IMR-90 (cell line): ENCODE measurements at regions not wholly inside any gene's neighbourhood (a gene's known extent, or its start where the extent isn't known, plus 50 kb on each side); places are given as distances from the start of the nearest gene placed in this dataset.

ENCODE experiments used
- ATAC-seq: fragments of 200-7000 bp; cut with Tn5 transposase; 2 replicates; pipeline ENCODE4 v1.9.1; 2020; ENCODE audit warnings: low read depth, mild to moderate bottlenecking, moderate library complexity
- BruUV-seq: library from RNA; stranded (reverse); fragments of 400-500 nt; replicated peaks from 2 replicates; lab custom pipeline; 2021; lab: Mats Ljungman, UMichigan
- CTCF ChIA-PET: fragments of 300-600 bp; formaldehyde crosslinking; extraction: SDS; loops from one replicate; lab custom pipeline; 2021; ENCODE audit warnings: antibody characterized with exemption; lab: Yijun Ruan, JAX
- POLR2A ChIA-PET: fragments of 300-600 bp; sonication (Branson Sonifier 250); formaldehyde crosslinking; loops from one replicate; lab custom pipeline; 2022; ENCODE audit warnings: antibody characterized with exemption; ENCODE audit not compliant: unreplicated experiment; lab: Charles Lee
- DNase-seq: peaks from one replicate; pipeline ENCODE4 v3.0.0; 2013
- H2AFZ ChIP-seq: replicated peaks from 2 replicates; pipeline ENCODE3; 2013; ENCODE audit warnings: low read length, mild to moderate bottlenecking; ENCODE audit not compliant: poor library complexity
- H2AK5ac ChIP-seq: 2 replicates; pipeline ENCODE4 v1.6.1; 2013; ENCODE audit warnings: low read depth, low read length, inconsistent platforms
- H2AK9ac ChIP-seq: replicated peaks from 2 replicates; pipeline ENCODE3; 2013; ENCODE audit warnings: mild to moderate bottlenecking, low read depth, low read length, moderate library complexity; ENCODE audit not compliant: poor library complexity
- H2BK120ac ChIP-seq: 2 replicates; pipeline ENCODE4 v1.6.1; 2013; ENCODE audit warnings: low read depth, low read length, inconsistent platforms
- H2BK15ac ChIP-seq: 3 replicates; pipeline ENCODE4 v1.6.1; 2013; ENCODE audit warnings: low read depth, low read length, inconsistent platforms
- H2BK20ac ChIP-seq: 2 replicates; pipeline ENCODE4 v1.6.1; 2013; ENCODE audit warnings: low read depth, mild to moderate bottlenecking, inconsistent platforms, low read length, moderate library complexity
- H2BK5ac ChIP-seq: 2 replicates; pipeline ENCODE4 v1.6.1; 2013; ENCODE audit warnings: mild to moderate bottlenecking, low read depth, low read length, inconsistent platforms; ENCODE audit not compliant: poor library complexity, severe bottlenecking
- H3K14ac ChIP-seq: replicated peaks from 2 replicates; pipeline ENCODE4 v1.6.1; 2013; ENCODE audit warnings: low read depth, low read length, inconsistent platforms
- H3K18ac ChIP-seq: 2 replicates; pipeline ENCODE4 v1.6.1; 2013; ENCODE audit warnings: low read depth, low read length, control low read depth
- H3K23ac ChIP-seq: 2 replicates; pipeline ENCODE4 v1.6.1; 2013; ENCODE audit warnings: low read depth, low read length, inconsistent platforms
- H3K27ac ChIP-seq: 2 replicates; pipeline ENCODE4 v1.5.1; 2013; ENCODE audit warnings: mild to moderate bottlenecking, control low read depth, low read length; ENCODE audit not compliant: insufficient read depth
- H3K27me3 ChIP-seq: 2 replicates; pipeline ENCODE4 v1.6.1; 2013; ENCODE audit warnings: low read length; ENCODE audit not compliant: control insufficient read depth, insufficient read depth
- H3K36me3 ChIP-seq: 2 replicates; pipeline ENCODE4 v1.6.1; 2013; ENCODE audit warnings: low read length, mixed read lengths; ENCODE audit not compliant: control insufficient read depth, insufficient read depth
- H3K4ac ChIP-seq: 2 replicates; pipeline ENCODE4 v1.6.1; 2013; ENCODE audit warnings: low read depth, low read length, inconsistent platforms
- H3K4me1 ChIP-seq: 2 replicates; pipeline ENCODE4 v1.6.1; 2013; ENCODE audit warnings: low read length, mixed read lengths; ENCODE audit not compliant: control insufficient read depth, insufficient read depth
- H3K4me2 ChIP-seq: 2 replicates; pipeline ENCODE4 v1.6.1; 2013; ENCODE audit warnings: low read depth, mild to moderate bottlenecking, control low read depth, low read length, moderate library complexity
- H3K4me3 ChIP-seq: 2 replicates; pipeline ENCODE4 v1.5.1; 2013; ENCODE audit warnings: low read depth, mild to moderate bottlenecking, control low read depth, low read length, moderate library complexity; ENCODE audit not compliant: insufficient read depth
- H3K56ac ChIP-seq: 2 replicates; pipeline ENCODE4 v1.6.1; 2013; ENCODE audit warnings: low read length, inconsistent platforms; ENCODE audit not compliant: insufficient read depth; ENCODE audit errors: extremely low read depth
- H3K79me1 ChIP-seq, 2 experiments: 2 replicates each; pipeline ENCODE4 v1.6.1; 2013; ENCODE audit warnings: low read length in 2 of 2, inconsistent platforms in 1 of 2, low read depth in 1 of 2
- H3K9ac ChIP-seq: 2 replicates; pipeline ENCODE4 v1.6.1; 2013; ENCODE audit warnings: low read depth, low read length, control low read depth
- H3K9me1 ChIP-seq: 2 replicates; pipeline ENCODE4 v1.6.1; 2013; ENCODE audit warnings: low read length, inconsistent platforms; ENCODE audit not compliant: insufficient read depth
- H3K9me3 ChIP-seq: 2 replicates; pipeline ENCODE4 v1.6.1; 2013; ENCODE audit warnings: low read length; ENCODE audit not compliant: control insufficient read depth, insufficient read depth
- H4K20me1 ChIP-seq: 2 replicates; pipeline ENCODE4 v1.6.1; 2013; ENCODE audit warnings: low read length, inconsistent platforms; ENCODE audit not compliant: insufficient read depth
- H4K5ac ChIP-seq: 2 replicates; pipeline ENCODE4 v1.6.1; 2013; ENCODE audit warnings: mild to moderate bottlenecking, low read depth, low read length, control low read depth
- H4K8ac ChIP-seq, 2 experiments: 2 replicates each; pipeline ENCODE4 v1.6.1; 2013; ENCODE audit warnings: low read depth in 2 of 2, low read length in 2 of 2, control low read depth in 1 of 2, inconsistent platforms in 1 of 2
- H4K91ac ChIP-seq: 2 replicates; pipeline ENCODE4 v1.6.1; 2013; ENCODE audit warnings: low read depth, low read length, inconsistent platforms; ENCODE audit not compliant: insufficient read depth
- BHLHE40 ChIP-seq: fragments of 150-350 bp; IDR thresholded peaks from 2 replicates; pipeline ENCODE4 v1.6.1; 2016; ENCODE audit warnings: mild to moderate bottlenecking, low read depth, low read length
- CEBPB ChIP-seq: IDR thresholded peaks from 2 replicates; pipeline ENCODE4 v1.6.1; 2012; ENCODE audit warnings: low read depth, low read length, improper control_type of control experiment
- CHD1 ChIP-seq: IDR thresholded peaks from 2 replicates; pipeline ENCODE4 v1.6.1; 2012; ENCODE audit warnings: low read depth, low read length, improper control_type of control experiment
- FOS ChIP-seq: fragments of 150-350 bp; IDR thresholded peaks from 2 replicates; pipeline ENCODE4 v1.6.1; 2016; ENCODE audit warnings: low read depth, low read length
- MAFK ChIP-seq: IDR thresholded peaks from 2 replicates; pipeline ENCODE4 v1.6.1; 2012; ENCODE audit warnings: low read depth, low read length, improper control_type of control experiment
- MAZ ChIP-seq: IDR thresholded peaks from 2 replicates; pipeline ENCODE4 v1.6.1; 2012; ENCODE audit warnings: low read depth, mild to moderate bottlenecking, low read length, improper control_type of control experiment, moderate library complexity, borderline replicate concordance
- MXI1 ChIP-seq: IDR thresholded peaks from 2 replicates; pipeline ENCODE4 v1.6.1; 2012; ENCODE audit warnings: low read depth, mild to moderate bottlenecking, low read length, moderate library complexity, borderline replicate concordance
- NFE2L2 ChIP-seq: fragments of 150-350 bp; IDR thresholded peaks from 2 replicates; pipeline ENCODE4 v1.6.1; 2016; ENCODE audit warnings: low read depth, mild to moderate bottlenecking, low read length
- POLR2A ChIP-seq: IDR thresholded peaks from 2 replicates; pipeline ENCODE4 v1.6.1; 2012; ENCODE audit warnings: mild to moderate bottlenecking, low read depth, low read length
- RAD21 ChIP-seq: IDR thresholded peaks from 2 replicates; pipeline ENCODE4 v1.6.1; 2012; ENCODE audit warnings: low read length, improper control_type of control experiment
- RCOR1 ChIP-seq: IDR thresholded peaks from 2 replicates; pipeline ENCODE4 v1.6.1; 2012; ENCODE audit warnings: mild to moderate bottlenecking, low read length, improper control_type of control experiment; ENCODE audit not compliant: insufficient replicate concordance
- RFX5 ChIP-seq: IDR thresholded peaks from 2 replicates; pipeline ENCODE4 v1.8.0; 2012; ENCODE audit warnings: low read depth, mild to moderate bottlenecking, low read length, moderate library complexity
- SMC3 ChIP-seq: fragments of 150-350 bp; IDR thresholded peaks from 2 replicates; pipeline ENCODE4 v1.6.1; 2016; ENCODE audit warnings: low read depth, mild to moderate bottlenecking, antibody characterized with exemption, low read length, moderate library complexity
- WGBS, 2 experiments: methylation state at CpG; one replicate each; pipeline versions ENCODE4 v1.1.5 to v1.1.7; 2013; ENCODE audit warnings: missing lambda C conversion rate in 2 of 2; ENCODE audit not compliant: insufficient read length in 1 of 2; ENCODE audit errors: extremely low coverage in 2 of 2; 5-methylcytosine and 5-hydroxymethylcytosine counted together
- dilution Hi-C: fragments of 300-500 bp; cut with HindIII; formaldehyde crosslinking; loops from one replicate; pipeline ENCODE4 v1.14.3; 2018; ENCODE audit warnings: low sequenced_read_pairs; ENCODE audit not compliant: unreplicated experiment
- in situ Hi-C: fragments of 300-500 bp; cut with MboI; formaldehyde crosslinking; loops from 3 replicates; pipeline ENCODE4 v1.14.3; 2019; ENCODE audit warnings: low sequenced_read_pairs, inconsistent platforms, mixed read lengths
- intact Hi-C: fragments of 100-400 bp; cut with micrococcal nuclease; formaldehyde crosslinking; loops from 2 replicates; pipeline ENCODE4 v1.10.0; 2022
- TF ChIP-seq, protein P1 (sequence below): conservative IDR thresholded peaks from 2 replicates; pipeline ENCODE4 v1.5.1; 2012; ENCODE audit warnings: mild to moderate bottlenecking, low read depth, low read length, improper control_type of control experiment
- TF ChIP-seq, protein P2 (sequence below): fragments of 150-350 bp; IDR thresholded peaks from 2 replicates; pipeline ENCODE4 v1.6.1; 2016; ENCODE audit warnings: low read depth, mild to moderate bottlenecking, low read length, moderate library complexity, borderline replicate concordance
- TF ChIP-seq, protein P3 (sequence below): fragments of 150-350 bp; IDR thresholded peaks from 2 replicates; pipeline ENCODE4 v1.6.1; 2017; ENCODE audit warnings: mild to moderate bottlenecking, antibody characterized with exemption, low read length, low read depth

DNA sequence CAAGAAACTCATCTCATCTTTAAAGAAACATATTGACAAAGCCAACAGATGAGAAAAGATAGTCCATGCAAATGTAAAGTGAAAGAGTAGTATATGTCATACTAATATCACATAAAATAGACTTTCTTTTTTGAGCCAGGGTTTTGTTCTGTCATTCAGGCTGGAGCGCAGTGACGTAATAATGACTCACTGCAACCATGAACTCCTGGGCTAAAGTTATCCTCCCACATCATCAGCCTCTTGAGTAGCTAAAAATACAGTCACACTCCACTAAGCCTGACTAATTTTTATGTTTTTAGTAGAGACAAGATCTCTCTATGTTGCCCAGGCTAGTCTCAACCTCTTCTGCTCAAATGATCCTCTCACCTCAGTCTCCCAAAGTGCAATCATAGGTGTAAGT lies 51.8 kb upstream of the TRAM1L1 start:
- no peaks in the 10 kb centered on the region for H3K4me1 ChIP-seq
- no TSS peak for BruUV-seq
- no peak overlapping the region for H3K18ac ChIP-seq
- no peaks in the 10 kb centered on the region for H4K20me1 ChIP-seq
- H4K5ac ChIP-seq = no peak overlapping the region
- H3K9me1 ChIP-seq = no peaks in the 10 kb centered on the region
- H2BK20ac ChIP-seq = no peak overlapping the region
- no peaks in the 10 kb centered on the region for H3K9me3 ChIP-seq
- H3K36me3 ChIP-seq = no peaks in the 10 kb centered on the region
- no peak overlapping the region for H3K4me3 ChIP-seq
- no peak overlapping the region for H2BK5ac ChIP-seq
- WGBS, 2 experiments = no CpG with 5 or more reads among the region's 2 CpGs
- no peaks in the 10 kb centered on the region for H3K27me3 ChIP-seq
- no peak overlapping the region for H4K8ac ChIP-seq
- dilution Hi-C loops (no loop called here), in situ Hi-C loops (loop anchor here (10.0 to 25.0 kb wide), 4 partner anchors 428 to 1128 kb away; partner anchors contain the start of gene NDST3), intact Hi-C loops (loop anchor here (10.0 kb wide), 2 partner anchors 568 to 1998 kb away; partner anchors contain the start of gene MYOZ2)
- TF ChIP-seq FOS (peak; percentile 85), MAFK (no peak), NFE2L2 (no peak), SMC3 (no peak), BHLHE40 (peak; percentile 48; the same call in 1 of the 2 replicates), RAD21 (0 out of 2 replicates have a peak, but pooled peaks have one; percentile 10), CEBPB (peak; percentile 86), RCOR1 (no peak), CHD1 (no peak), POLR2A (no peak), MAZ (no peak), RFX5 (no peak), MXI1 (no peak)
- TF ChIP-seq, protein P1, sequence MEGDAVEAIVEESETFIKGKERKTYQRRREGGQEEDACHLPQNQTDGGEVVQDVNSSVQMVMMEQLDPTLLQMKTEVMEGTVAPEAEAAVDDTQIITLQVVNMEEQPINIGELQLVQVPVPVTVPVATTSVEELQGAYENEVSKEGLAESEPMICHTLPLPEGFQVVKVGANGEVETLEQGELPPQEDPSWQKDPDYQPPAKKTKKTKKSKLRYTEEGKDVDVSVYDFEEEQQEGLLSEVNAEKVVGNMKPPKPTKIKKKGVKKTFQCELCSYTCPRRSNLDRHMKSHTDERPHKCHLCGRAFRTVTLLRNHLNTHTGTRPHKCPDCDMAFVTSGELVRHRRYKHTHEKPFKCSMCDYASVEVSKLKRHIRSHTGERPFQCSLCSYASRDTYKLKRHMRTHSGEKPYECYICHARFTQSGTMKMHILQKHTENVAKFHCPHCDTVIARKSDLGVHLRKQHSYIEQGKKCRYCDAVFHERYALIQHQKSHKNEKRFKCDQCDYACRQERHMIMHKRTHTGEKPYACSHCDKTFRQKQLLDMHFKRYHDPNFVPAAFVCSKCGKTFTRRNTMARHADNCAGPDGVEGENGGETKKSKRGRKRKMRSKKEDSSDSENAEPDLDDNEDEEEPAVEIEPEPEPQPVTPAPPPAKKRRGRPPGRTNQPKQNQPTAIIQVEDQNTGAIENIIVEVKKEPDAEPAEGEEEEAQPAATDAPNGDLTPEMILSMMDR = no peak
- TF ChIP-seq, protein P2, sequence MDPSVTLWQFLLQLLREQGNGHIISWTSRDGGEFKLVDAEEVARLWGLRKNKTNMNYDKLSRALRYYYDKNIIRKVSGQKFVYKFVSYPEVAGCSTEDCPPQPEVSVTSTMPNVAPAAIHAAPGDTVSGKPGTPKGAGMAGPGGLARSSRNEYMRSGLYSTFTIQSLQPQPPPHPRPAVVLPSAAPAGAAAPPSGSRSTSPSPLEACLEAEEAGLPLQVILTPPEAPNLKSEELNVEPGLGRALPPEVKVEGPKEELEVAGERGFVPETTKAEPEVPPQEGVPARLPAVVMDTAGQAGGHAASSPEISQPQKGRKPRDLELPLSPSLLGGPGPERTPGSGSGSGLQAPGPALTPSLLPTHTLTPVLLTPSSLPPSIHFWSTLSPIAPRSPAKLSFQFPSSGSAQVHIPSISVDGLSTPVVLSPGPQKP = no peak
- TF ChIP-seq, protein P3, sequence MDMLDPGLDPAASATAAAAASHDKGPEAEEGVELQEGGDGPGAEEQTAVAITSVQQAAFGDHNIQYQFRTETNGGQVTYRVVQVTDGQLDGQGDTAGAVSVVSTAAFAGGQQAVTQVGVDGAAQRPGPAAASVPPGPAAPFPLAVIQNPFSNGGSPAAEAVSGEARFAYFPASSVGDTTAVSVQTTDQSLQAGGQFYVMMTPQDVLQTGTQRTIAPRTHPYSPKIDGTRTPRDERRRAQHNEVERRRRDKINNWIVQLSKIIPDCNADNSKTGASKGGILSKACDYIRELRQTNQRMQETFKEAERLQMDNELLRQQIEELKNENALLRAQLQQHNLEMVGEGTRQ = no peak
- H3K79me1 ChIP-seq = no peaks in the 10 kb centered on the region
- POLR2A ChIA-PET = no interaction called here
- H3K27ac ChIP-seq = no peak overlapping the region
- H2BK120ac ChIP-seq = no peak overlapping the region
- ATAC-seq = peak; percentile 83
- H2AFZ ChIP-seq = no peak overlapping the region
- H3K9ac ChIP-seq = no peak overlapping the region
- no peak overlapping the region for H3K14ac ChIP-seq
- H3K56ac ChIP-seq = no peak overlapping the region
- peak; percentile 97 for DNase-seq
- no peak overlapping the region for H3K4me2 ChIP-seq
- no peak overlapping the region for H3K4ac ChIP-seq
- H2AK9ac ChIP-seq = no peak overlapping the region
- no peak overlapping the region for H4K91ac ChIP-seq
- H3K23ac ChIP-seq = no peak overlapping the region
- CTCF ChIA-PET = no interaction called here
- H2BK15ac ChIP-seq = no peak overlapping the region
- H2AK5ac ChIP-seq = no peak overlapping the region
